ENCODE measurements at regions not wholly inside any gene's neighbourhood (a gene's known extent, or its start where the extent isn't known, plus 50 kb on each side); places are given as distances from the start of the nearest gene placed in this dataset.

- TF ChIP-seq, protein P1, sequence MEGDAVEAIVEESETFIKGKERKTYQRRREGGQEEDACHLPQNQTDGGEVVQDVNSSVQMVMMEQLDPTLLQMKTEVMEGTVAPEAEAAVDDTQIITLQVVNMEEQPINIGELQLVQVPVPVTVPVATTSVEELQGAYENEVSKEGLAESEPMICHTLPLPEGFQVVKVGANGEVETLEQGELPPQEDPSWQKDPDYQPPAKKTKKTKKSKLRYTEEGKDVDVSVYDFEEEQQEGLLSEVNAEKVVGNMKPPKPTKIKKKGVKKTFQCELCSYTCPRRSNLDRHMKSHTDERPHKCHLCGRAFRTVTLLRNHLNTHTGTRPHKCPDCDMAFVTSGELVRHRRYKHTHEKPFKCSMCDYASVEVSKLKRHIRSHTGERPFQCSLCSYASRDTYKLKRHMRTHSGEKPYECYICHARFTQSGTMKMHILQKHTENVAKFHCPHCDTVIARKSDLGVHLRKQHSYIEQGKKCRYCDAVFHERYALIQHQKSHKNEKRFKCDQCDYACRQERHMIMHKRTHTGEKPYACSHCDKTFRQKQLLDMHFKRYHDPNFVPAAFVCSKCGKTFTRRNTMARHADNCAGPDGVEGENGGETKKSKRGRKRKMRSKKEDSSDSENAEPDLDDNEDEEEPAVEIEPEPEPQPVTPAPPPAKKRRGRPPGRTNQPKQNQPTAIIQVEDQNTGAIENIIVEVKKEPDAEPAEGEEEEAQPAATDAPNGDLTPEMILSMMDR (IDR thresholded peaks at IDR 0.05), result no peak
- TF ChIP-seq POLR2A (IDR thresholded peaks at IDR 0.05), result no peak
Observed at GRCh38 chr3:7897655-7898054, 604.0 kb upstream of the LMCD1 start.

Measured in heart left ventricle (tissue), 13 donors.